ENCODE measurements at regions not wholly inside any gene's neighbourhood (a gene's known extent, or its start where the extent isn't known, plus 50 kb on each side); places are given as distances from the start of the nearest gene placed in this dataset.
A peak's percentile ranks its signal among the peaks of the same experiment; 100 is the strongest.

GRCh38 chr2:19686439-19686838 lies 215.3 kb downstream of the TTC32 start:
- no peak overlapping the region for H3K4me3 ChIP-seq
- H3K79me2 ChIP-seq (ENCODE audit: insufficient read depth), result no peaks in the 10 kb centered on the region
- no peak overlapping the region for H3K27ac ChIP-seq
- TF ChIP-seq EZH2 (IDR thresholded peaks at IDR 0.05; ENCODE audit: insufficient read depth, poor library complexity, severe bottlenecking), result no peak
- no peak for TF ChIP-seq EZH2phosphoT487 (IDR thresholded peaks at IDR 0.05; ENCODE audit: insufficient read depth, low read depth)
- no peaks in the 10 kb centered on the region for H3K9me3 ChIP-seq (ENCODE audit: low read depth)
- H3F3A ChIP-seq (ENCODE audit: insufficient read depth), result no peaks in the 10 kb centered on the region
- no peaks in the 10 kb centered on the region for H3K27me3 ChIP-seq (replicated peaks; ENCODE audit: insufficient read depth)
- no peak overlapping the region for H3K9ac ChIP-seq
- no peak overlapping the region for H3K4me2 ChIP-seq (ENCODE audit: unreplicated experiment)
- 62 to 64% methylated on average over 3 of the region's 3 CpGs for WGBS, 2 experiments (ENCODE audit: low coverage in 1 of 2, low lambda C conversion rate in 2 of 2, missing lambda C conversion rate in 2 of 2)
- H3K36me3 ChIP-seq (ENCODE audit: low read depth), result no peaks in the 10 kb centered on the region
- in situ Hi-C loops (cut with MboI), result no loop called here
- no peak overlapping the region for H2AFZ ChIP-seq
- no peaks in the 10 kb centered on the region for H4K20me1 ChIP-seq (ENCODE audit: insufficient read depth)
- no peaks in the 10 kb centered on the region for H3K9me2 ChIP-seq (ENCODE audit: insufficient read depth)
- DNase-seq, result no peak
- no peaks in the 10 kb centered on the region for H3K4me1 ChIP-seq (ENCODE audit: insufficient read depth)

GRCh38 chr2:19685731-19686130 lies 216.1 kb downstream of the TTC32 start:
- WGBS, 2 experiments (ENCODE audit: low coverage in 1 of 2, low lambda C conversion rate in 2 of 2, missing lambda C conversion rate in 2 of 2), result 68 to 92% methylated on average over 1 of the region's 1 CpG
- in situ Hi-C loops (cut with MboI), result no loop called here
- Histone ChIP-seq H3K4me3 (no peak overlapping the region), H3K9ac (no peak overlapping the region), H4K20me1 (ENCODE audit: insufficient read depth) (no peaks in the 10 kb centered on the region), H3K4me2 (ENCODE audit: unreplicated experiment) (no peak overlapping the region), H3K79me2 (ENCODE audit: insufficient read depth) (no peaks in the 10 kb centered on the region), H3K36me3 (ENCODE audit: low read depth) (no peaks in the 10 kb centered on the region), H3K27ac (no peak overlapping the region), H3K9me2 (ENCODE audit: insufficient read depth) (no peaks in the 10 kb centered on the region), H3K4me1 (ENCODE audit: insufficient read depth) (no peaks in the 10 kb centered on the region), H2AFZ (no peak overlapping the region), H3K27me3 (replicated peaks; ENCODE audit: insufficient read depth) (0 out of 2 replicates have a peak, but pooled peaks cover 5% of the 10 kb centered on the region), H3K9me3 (ENCODE audit: low read depth) (no peaks in the 10 kb centered on the region), H3F3A (ENCODE audit: insufficient read depth) (no peaks in the 10 kb centered on the region)
- peak; percentile 55 for DNase-seq
- TF ChIP-seq EZH2phosphoT487 (IDR thresholded peaks at IDR 0.05; ENCODE audit: insufficient read depth, low read depth), result no peak
- TF ChIP-seq EZH2 (IDR thresholded peaks at IDR 0.05; ENCODE audit: insufficient read depth, poor library complexity, severe bottlenecking), result no peak

- H3K9me3 ChIP-seq (ENCODE audit: low read depth), result no peaks in the 10 kb centered on the region
- no peak overlapping the region for H3K27ac ChIP-seq
- H3K27me3 ChIP-seq (replicated peaks; ENCODE audit: insufficient read depth), result 0 out of 2 replicates have a peak, but pooled peaks cover 7% of the 10 kb centered on the region
- H3K9me2 ChIP-seq (ENCODE audit: insufficient read depth), result no peaks in the 10 kb centered on the region
- no peaks in the 10 kb centered on the region for H4K20me1 ChIP-seq (ENCODE audit: insufficient read depth)
- H3K9ac ChIP-seq, result no peak overlapping the region
- in situ Hi-C loops (cut with MboI), result no loop called here
- H3K4me3 ChIP-seq, result no peak overlapping the region
- 91 to 93% methylated on average over 7 of the region's 7 CpGs for WGBS, 2 experiments (ENCODE audit: low coverage in 1 of 2, low lambda C conversion rate in 2 of 2, missing lambda C conversion rate in 2 of 2)
- H3K36me3 ChIP-seq (ENCODE audit: low read depth), result no peaks in the 10 kb centered on the region
- no peaks in the 10 kb centered on the region for H3K79me2 ChIP-seq (ENCODE audit: insufficient read depth)
- DNase-seq, result no peak
- H3K4me1 ChIP-seq (ENCODE audit: insufficient read depth), result no peaks in the 10 kb centered on the region
- H2AFZ ChIP-seq, result no peak overlapping the region
- H3F3A ChIP-seq (ENCODE audit: insufficient read depth), result no peaks in the 10 kb centered on the region
- H3K4me2 ChIP-seq (ENCODE audit: unreplicated experiment), result no peak overlapping the region
- TF ChIP-seq EZH2phosphoT487 (IDR thresholded peaks at IDR 0.05; ENCODE audit: insufficient read depth, low read depth) (no peak), EZH2 (IDR thresholded peaks at IDR 0.05; ENCODE audit: insufficient read depth, poor library complexity, severe bottlenecking) (no peak)
Measured at GRCh38 chr2:19684516-19684915, 217.3 kb downstream of the TTC32 start.

- no peak for DNase-seq
- Histone ChIP-seq H3K9ac (no peak overlapping the region), H3K4me3 (no peak overlapping the region), H2AFZ (no peak overlapping the region), H3K9me3 (ENCODE audit: low read depth) (no peaks in the 10 kb centered on the region), H4K20me1 (ENCODE audit: insufficient read depth) (no peaks in the 10 kb centered on the region), H3K79me2 (ENCODE audit: insufficient read depth) (no peaks in the 10 kb centered on the region), H3K27me3 (replicated peaks; ENCODE audit: insufficient read depth) (0 out of 2 replicates have a peak, but pooled peaks cover 7% of the 10 kb centered on the region), H3K9me2 (ENCODE audit: insufficient read depth) (no peaks in the 10 kb centered on the region), H3F3A (ENCODE audit: insufficient read depth) (no peaks in the 10 kb centered on the region), H3K4me1 (ENCODE audit: insufficient read depth) (no peaks in the 10 kb centered on the region), H3K4me2 (ENCODE audit: unreplicated experiment) (no peak overlapping the region), H3K27ac (no peak overlapping the region), H3K36me3 (ENCODE audit: low read depth) (no peaks in the 10 kb centered on the region)
- in situ Hi-C loops (cut with MboI), result no loop called here
- TF ChIP-seq EZH2 (IDR thresholded peaks at IDR 0.05; ENCODE audit: insufficient read depth, poor library complexity, severe bottlenecking) (no peak), EZH2phosphoT487 (IDR thresholded peaks at IDR 0.05; ENCODE audit: insufficient read depth, low read depth) (no peak)
Measured at GRCh38 chr2:19683556-19683955, 218.2 kb downstream of the TTC32 start.

- DNase-seq, result peak; percentile 53
- 96 to 100% methylated on average over 1 of the region's 1 CpG for WGBS, 2 experiments (ENCODE audit: low coverage in 1 of 2, low lambda C conversion rate in 2 of 2, missing lambda C conversion rate in 2 of 2)
Measured at GRCh38 chr2:19682493-19682892, 219.3 kb downstream of the TTC32 start.

More at GRCh38 chr2:19682493-19682892, 219.3 kb downstream of the TTC32 start:
- Histone ChIP-seq H3K27me3 (replicated peaks; ENCODE audit: insufficient read depth) (0 out of 2 replicates have a peak, but pooled peaks cover 7% of the 10 kb centered on the region), H3K79me2 (ENCODE audit: insufficient read depth) (no peaks in the 10 kb centered on the region), H3K9me2 (ENCODE audit: insufficient read depth) (no peaks in the 10 kb centered on the region), H3K4me2 (ENCODE audit: unreplicated experiment) (no peak overlapping the region), H3K4me3 (no peak overlapping the region), H3K9ac (no peak overlapping the region), H3F3A (ENCODE audit: insufficient read depth) (no peaks in the 10 kb centered on the region), H3K9me3 (ENCODE audit: low read depth) (no peaks in the 10 kb centered on the region), H2AFZ (no peak overlapping the region), H3K4me1 (ENCODE audit: insufficient read depth) (no peaks in the 10 kb centered on the region), H4K20me1 (ENCODE audit: insufficient read depth) (no peaks in the 10 kb centered on the region), H3K27ac (no peak overlapping the region), H3K36me3 (ENCODE audit: low read depth) (no peaks in the 10 kb centered on the region)
- in situ Hi-C loops (cut with MboI), result no loop called here
- TF ChIP-seq EZH2phosphoT487 (IDR thresholded peaks at IDR 0.05; ENCODE audit: insufficient read depth, low read depth), result no peak
- TF ChIP-seq EZH2 (IDR thresholded peaks at IDR 0.05; ENCODE audit: insufficient read depth, poor library complexity, severe bottlenecking), result no peak
